ENCODE measurements at regions not wholly inside any gene's neighbourhood (a gene's known extent, or its start where the extent isn't known, plus 50 kb on each side); places are given as distances from the start of the nearest gene placed in this dataset.

DNA sequence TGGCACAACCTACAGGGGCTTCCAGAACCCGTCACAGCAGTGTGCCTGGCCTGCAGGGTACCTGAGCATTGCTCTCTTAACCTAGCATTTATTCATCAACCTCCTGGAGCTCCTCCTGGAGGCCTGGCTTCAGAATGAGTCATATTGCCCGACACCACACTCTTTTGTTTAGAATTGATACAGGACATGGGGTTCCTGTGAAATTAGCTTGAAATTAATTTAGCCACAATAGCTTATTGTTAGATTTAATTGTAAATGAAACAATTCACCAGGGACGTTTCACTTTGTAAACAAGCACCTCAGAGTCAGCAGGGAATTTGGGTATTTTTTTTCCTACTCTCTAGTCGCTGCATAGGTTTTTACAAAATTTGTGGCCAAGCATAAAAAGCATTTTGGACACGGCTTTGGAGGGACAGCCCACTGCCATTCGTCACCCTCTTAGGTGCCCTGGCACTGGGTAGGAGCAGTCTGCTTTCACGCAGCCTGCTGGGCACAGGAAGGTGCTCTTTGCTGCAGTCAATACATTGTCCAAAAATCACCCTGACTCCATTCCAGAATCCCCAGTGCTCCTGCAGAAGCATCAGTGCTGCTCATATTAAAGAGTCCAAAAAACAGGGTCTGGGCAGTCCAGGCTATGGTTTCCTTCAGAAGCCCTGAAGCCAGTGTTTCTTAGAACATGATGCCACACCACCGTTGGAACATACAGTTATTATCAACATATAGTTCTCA is 60.8 kb upstream of the MEF2A start:
- Histone ChIP-seq H3K4me1 (ENCODE audit: control insufficient read depth, insufficient read depth, low read length) (no peaks in the 10 kb centered on the region), H3K27ac (ENCODE audit: low read depth, low read length) (no peak overlapping the region)

GRCh38 chr15:99506399-99506798 is 59.4 kb upstream of the MEF2A start:
- Histone ChIP-seq H3K4me3 (ENCODE audit: low read depth, low read length) (no peak overlapping the region), H3K9ac (ENCODE audit: low read depth, low read length) (no peak overlapping the region), H3K36me3 (ENCODE audit: control insufficient read depth, insufficient read depth, low read length) (no peaks in the 10 kb centered on the region), H3K27ac (ENCODE audit: low read depth, low read length) (no peak overlapping the region), H3K9me3 (ENCODE audit: control insufficient read depth, insufficient read depth, low read length) (no peaks in the 10 kb centered on the region), H3K4me1 (ENCODE audit: control insufficient read depth, insufficient read depth, low read length) (no peaks in the 10 kb centered on the region), H3K27me3 (ENCODE audit: control insufficient read depth, insufficient read depth, low read length) (no peaks in the 10 kb centered on the region)

More for the DNA sequence above, 60.8 kb upstream of the MEF2A start:
- Histone ChIP-seq H3K4me3 (ENCODE audit: low read depth, low read length) (no peak overlapping the region), H3K9me3 (ENCODE audit: control insufficient read depth, insufficient read depth, low read length) (no peaks in the 10 kb centered on the region), H3K9ac (ENCODE audit: low read depth, low read length) (no peak overlapping the region), H3K27me3 (ENCODE audit: control insufficient read depth, insufficient read depth, low read length) (no peaks in the 10 kb centered on the region), H3K36me3 (ENCODE audit: control insufficient read depth, insufficient read depth, low read length) (no peaks in the 10 kb centered on the region)

GRCh38 chr15:99507016-99507503 is 58.7 kb upstream of the MEF2A start:
- no peak overlapping the region for H3K9ac ChIP-seq (ENCODE audit: low read depth, low read length)
- H3K4me1 ChIP-seq (ENCODE audit: control insufficient read depth, insufficient read depth, low read length) = no peaks in the 10 kb centered on the region
- H3K27me3 ChIP-seq (ENCODE audit: control insufficient read depth, insufficient read depth, low read length) = no peaks in the 10 kb centered on the region
- no peaks in the 10 kb centered on the region for H3K36me3 ChIP-seq (ENCODE audit: control insufficient read depth, insufficient read depth, low read length)
- H3K27ac ChIP-seq (ENCODE audit: low read depth, low read length) = no peak overlapping the region
- H3K9me3 ChIP-seq (ENCODE audit: control insufficient read depth, insufficient read depth, low read length) = no peaks in the 10 kb centered on the region
- H3K4me3 ChIP-seq (ENCODE audit: low read depth, low read length) = no peak overlapping the region

GRCh38 chr15:99507504-99508310 is 58.1 kb upstream of the MEF2A start:
- no peak overlapping the region for H3K9ac ChIP-seq (ENCODE audit: low read depth, low read length)
- H3K9me3 ChIP-seq (ENCODE audit: control insufficient read depth, insufficient read depth, low read length) = no peaks in the 10 kb centered on the region
- H3K36me3 ChIP-seq (ENCODE audit: control insufficient read depth, insufficient read depth, low read length) = no peaks in the 10 kb centered on the region
- no peaks in the 10 kb centered on the region for H3K27me3 ChIP-seq (ENCODE audit: control insufficient read depth, insufficient read depth, low read length)
- no peak overlapping the region for H3K27ac ChIP-seq (ENCODE audit: low read depth, low read length)
- no peak overlapping the region for H3K4me3 ChIP-seq (ENCODE audit: low read depth, low read length)
- H3K4me1 ChIP-seq (ENCODE audit: control insufficient read depth, insufficient read depth, low read length) = no peaks in the 10 kb centered on the region

DNA sequence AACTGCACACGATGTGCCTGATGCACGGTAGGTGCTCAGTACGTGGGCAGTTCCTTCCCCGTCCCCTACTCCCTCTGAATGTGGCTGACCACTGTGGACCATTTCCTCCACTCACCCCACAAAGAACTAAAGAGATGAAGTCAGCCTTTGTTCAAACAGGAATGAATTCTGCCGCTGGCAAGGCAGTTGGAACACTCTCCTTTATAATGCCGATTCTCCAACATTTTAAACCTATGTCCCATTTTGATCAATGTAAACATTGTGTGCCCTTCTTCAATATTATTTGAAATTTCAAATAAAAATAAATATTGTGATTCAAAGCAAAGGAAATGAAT is 57.5 kb upstream of the MEF2A start:
- no peak overlapping the region for H3K9ac ChIP-seq (ENCODE audit: low read depth, low read length)

DNA sequence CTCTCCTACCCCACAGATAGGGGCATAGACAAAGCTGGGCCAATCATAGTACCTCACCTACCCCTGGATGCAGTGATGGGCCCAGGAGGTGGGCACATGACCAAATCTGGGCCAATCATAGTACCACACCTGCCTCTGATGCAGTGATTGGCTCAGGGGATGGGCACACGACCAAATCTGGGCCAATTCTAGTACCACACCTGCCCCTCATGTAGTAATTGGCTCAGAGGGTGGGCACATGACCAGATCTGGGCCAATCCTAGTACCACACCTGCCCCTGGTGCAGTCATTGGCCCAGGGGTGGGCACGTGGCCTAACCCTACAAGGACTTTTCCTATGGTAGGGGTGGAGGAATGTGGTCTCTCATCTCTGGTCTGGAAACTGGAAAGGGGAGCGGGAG is 56.9 kb upstream of the MEF2A start:
- Histone ChIP-seq H3K4me1 (ENCODE audit: control insufficient read depth, insufficient read depth, low read length) (no peaks in the 10 kb centered on the region), H3K36me3 (ENCODE audit: control insufficient read depth, insufficient read depth, low read length) (no peaks in the 10 kb centered on the region), H3K27ac (ENCODE audit: low read depth, low read length) (no peak overlapping the region), H3K27me3 (ENCODE audit: control insufficient read depth, insufficient read depth, low read length) (no peaks in the 10 kb centered on the region), H3K4me3 (ENCODE audit: low read depth, low read length) (no peak overlapping the region), H3K9me3 (ENCODE audit: control insufficient read depth, insufficient read depth, low read length) (no peaks in the 10 kb centered on the region), H3K9ac (ENCODE audit: low read depth, low read length) (no peak overlapping the region)

More for the DNA sequence above, 57.5 kb upstream of the MEF2A start:
- H3K27me3 ChIP-seq (ENCODE audit: control insufficient read depth, insufficient read depth, low read length) = no peaks in the 10 kb centered on the region
- H3K27ac ChIP-seq (ENCODE audit: low read depth, low read length) = no peak overlapping the region
- H3K9me3 ChIP-seq (ENCODE audit: control insufficient read depth, insufficient read depth, low read length) = no peaks in the 10 kb centered on the region
- no peaks in the 10 kb centered on the region for H3K36me3 ChIP-seq (ENCODE audit: control insufficient read depth, insufficient read depth, low read length)
- H3K4me1 ChIP-seq (ENCODE audit: control insufficient read depth, insufficient read depth, low read length) = no peaks in the 10 kb centered on the region
- H3K4me3 ChIP-seq (ENCODE audit: low read depth, low read length) = no peak overlapping the region

DNA sequence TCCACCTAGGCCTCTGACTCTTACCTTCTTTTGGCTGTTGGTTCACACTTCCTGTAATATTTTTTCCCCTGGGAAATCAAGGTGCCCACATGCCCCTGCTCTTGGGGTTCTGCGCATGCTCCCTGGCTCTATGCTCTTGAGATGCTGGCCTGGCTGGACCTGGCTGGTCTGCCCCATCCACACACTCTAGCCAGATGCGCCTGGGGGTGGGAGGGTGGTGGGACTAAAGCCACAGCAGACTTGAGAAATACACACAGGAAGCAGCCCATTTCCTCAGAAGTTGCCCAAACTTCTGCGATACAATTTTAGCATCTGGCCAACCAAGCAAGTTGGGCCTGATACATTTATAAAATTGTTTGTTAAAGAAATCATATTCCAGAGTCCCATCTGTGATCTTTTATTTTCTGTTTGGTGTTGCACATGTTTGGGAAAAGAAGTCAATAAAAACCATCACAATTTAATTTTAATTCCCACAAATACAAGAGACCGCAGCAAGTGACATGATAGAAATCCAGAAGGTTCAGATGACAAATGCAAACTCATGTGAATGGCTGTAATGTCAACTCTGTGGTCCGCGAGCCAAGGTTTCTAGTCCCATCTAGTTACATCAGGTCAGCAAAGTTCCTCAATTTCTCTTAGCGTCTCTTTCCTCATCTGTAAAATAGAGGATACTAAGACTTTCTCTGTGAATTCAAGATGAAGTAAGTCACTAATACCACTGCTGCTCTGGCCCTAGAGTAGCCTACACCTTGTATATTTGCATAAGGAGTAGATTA is 55.9 kb upstream of the MEF2A start:
- Histone ChIP-seq H3K4me1 (ENCODE audit: control insufficient read depth, insufficient read depth, low read length) (no peaks in the 10 kb centered on the region), H3K27ac (ENCODE audit: low read depth, low read length) (no peak overlapping the region), H3K9ac (ENCODE audit: low read depth, low read length) (no peak overlapping the region), H3K36me3 (ENCODE audit: control insufficient read depth, insufficient read depth, low read length) (no peaks in the 10 kb centered on the region), H3K4me3 (ENCODE audit: low read depth, low read length) (no peak overlapping the region), H3K27me3 (ENCODE audit: control insufficient read depth, insufficient read depth, low read length) (no peaks in the 10 kb centered on the region), H3K9me3 (ENCODE audit: control insufficient read depth, insufficient read depth, low read length) (no peaks in the 10 kb centered on the region)

DNA sequence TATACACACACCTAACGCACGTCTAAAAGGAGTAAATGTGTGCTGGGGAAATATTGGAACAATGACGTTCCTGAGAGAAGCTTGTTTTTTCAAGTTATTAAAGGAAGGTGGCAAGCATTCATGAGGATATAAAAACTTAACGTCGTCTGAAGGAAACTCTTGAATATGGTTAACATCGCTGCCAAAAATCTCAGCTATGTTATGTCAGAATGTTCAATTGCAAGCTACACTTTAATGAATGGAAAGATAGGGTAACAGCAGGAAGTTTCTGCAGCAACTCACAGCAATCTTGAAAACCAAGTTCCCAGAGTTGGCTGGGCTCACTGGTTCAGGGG is 54.3 kb upstream of the MEF2A start:
- Histone ChIP-seq H3K4me3 (ENCODE audit: low read depth, low read length) (no peak overlapping the region), H3K27ac (ENCODE audit: low read depth, low read length) (no peak overlapping the region), H3K9ac (ENCODE audit: low read depth, low read length) (no peak overlapping the region), H3K36me3 (ENCODE audit: control insufficient read depth, insufficient read depth, low read length) (no peaks in the 10 kb centered on the region), H3K9me3 (ENCODE audit: control insufficient read depth, insufficient read depth, low read length) (no peaks in the 10 kb centered on the region), H3K4me1 (ENCODE audit: control insufficient read depth, insufficient read depth, low read length) (no peaks in the 10 kb centered on the region), H3K27me3 (ENCODE audit: control insufficient read depth, insufficient read depth, low read length) (no peaks in the 10 kb centered on the region)

DNA sequence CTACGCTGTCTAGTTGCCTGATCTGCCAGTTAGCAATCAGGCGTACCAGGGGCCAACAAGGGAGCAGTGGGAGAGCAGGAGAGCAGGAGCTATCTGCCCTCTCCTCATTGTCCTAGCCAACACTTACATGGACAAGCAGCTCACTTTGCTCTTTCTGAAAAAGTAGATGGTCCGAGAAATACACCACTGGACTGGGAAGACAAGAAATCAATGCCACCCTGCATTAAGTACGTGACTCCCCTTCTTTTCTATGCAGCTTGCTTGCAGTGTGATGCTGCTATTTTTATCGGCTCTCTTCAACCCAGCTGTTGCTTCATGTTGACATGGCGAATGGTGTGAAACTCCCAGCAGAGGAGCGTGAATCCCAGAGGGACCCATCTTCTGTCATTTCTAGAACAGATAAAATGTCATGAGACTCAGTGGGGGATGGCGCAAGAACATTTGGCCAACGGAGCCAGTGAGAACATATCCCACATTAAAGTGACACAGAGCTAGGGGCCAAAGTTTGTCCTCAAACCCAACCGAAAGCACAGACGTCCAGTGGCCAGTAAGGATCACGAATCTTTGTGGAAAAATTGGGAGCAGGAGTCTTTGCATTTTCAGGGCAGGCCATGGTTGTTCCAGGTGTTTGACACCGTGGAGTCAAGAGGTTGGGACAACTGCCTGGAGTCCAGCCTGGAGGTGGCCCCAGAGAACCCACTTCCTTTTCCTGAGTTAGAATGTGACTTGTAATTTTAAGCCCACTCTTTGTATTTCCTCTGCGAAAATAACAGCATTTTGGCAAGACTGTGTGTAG is 53.7 kb upstream of the MEF2A start:
- H3K36me3 ChIP-seq (ENCODE audit: control insufficient read depth, insufficient read depth, low read length) = no peaks in the 10 kb centered on the region
- no peaks in the 10 kb centered on the region for H3K27me3 ChIP-seq (ENCODE audit: control insufficient read depth, insufficient read depth, low read length)
- H3K9ac ChIP-seq (ENCODE audit: low read depth, low read length) = no peak overlapping the region
- H3K27ac ChIP-seq (ENCODE audit: low read depth, low read length) = no peak overlapping the region
- no peak overlapping the region for H3K4me3 ChIP-seq (ENCODE audit: low read depth, low read length)
- H3K4me1 ChIP-seq (ENCODE audit: control insufficient read depth, insufficient read depth, low read length) = no peaks in the 10 kb centered on the region
- H3K9me3 ChIP-seq (ENCODE audit: control insufficient read depth, insufficient read depth, low read length) = no peaks in the 10 kb centered on the region

- H3K9me3 ChIP-seq (ENCODE audit: control insufficient read depth, insufficient read depth, low read length) = no peaks in the 10 kb centered on the region
- peak overlapping the region; percentile 12 for H3K27ac ChIP-seq (ENCODE audit: low read depth, low read length)
- H3K36me3 ChIP-seq (ENCODE audit: control insufficient read depth, insufficient read depth, low read length) = no peaks in the 10 kb centered on the region
- no peaks in the 10 kb centered on the region for H3K27me3 ChIP-seq (ENCODE audit: control insufficient read depth, insufficient read depth, low read length)
- no peak overlapping the region for H3K9ac ChIP-seq (ENCODE audit: low read depth, low read length)
- H3K4me1 ChIP-seq (ENCODE audit: control insufficient read depth, insufficient read depth, low read length) = no peaks in the 10 kb centered on the region
- no peak overlapping the region for H3K4me3 ChIP-seq (ENCODE audit: low read depth, low read length)
Observed at GRCh38 chr15:99514306-99514705, 51.5 kb upstream of the MEF2A start.

Data from HUES48 (cell line).